GM19452 (cell line): ENCODE measurements at regions not wholly inside any gene's neighbourhood (a gene's known extent, or its start where the extent isn't known, plus 50 kb on each side); places are given as distances from the start of the nearest gene placed in this dataset.

Experiments used
- ATAC-seq: cut with Tn5 transposase; IDR thresholded peaks from one replicate; pipeline ENCODE4 v1.9.1; 2021; ENCODE audit not compliant: unreplicated experiment

- no peak for ATAC-seq
Observed at GRCh38 chr2:52964916-52965530, 802.6 kb upstream of the CHAC2 start.

GRCh38 chr2:52961403-52961802, 806.2 kb upstream of the CHAC2 start:
- ATAC-seq: no peak

GRCh38 chr2:52960881-52961280, 806.7 kb upstream of the CHAC2 start:
- ATAC-seq: no peak

- no peak for ATAC-seq
Observed at GRCh38 chr2:52959801-52960200, 807.8 kb upstream of the CHAC2 start.

- ATAC-seq: no peak
Observed at GRCh38 chr2:52956766-52957165, 810.8 kb upstream of the CHAC2 start.

- no peak for ATAC-seq
Observed at GRCh38 chr2:52956118-52956517, 811.5 kb upstream of the CHAC2 start.

GRCh38 chr2:52955079-52955478, 812.5 kb upstream of the CHAC2 start:
- no peak for ATAC-seq

- ATAC-seq: no peak
Observed at GRCh38 chr2:52940101-52940500, 827.5 kb upstream of the CHAC2 start.

GRCh38 chr2:52939250-52939649, 828.4 kb upstream of the CHAC2 start:
- no peak for ATAC-seq

- no peak for ATAC-seq
Observed at GRCh38 chr2:52936029-52936428, 831.6 kb upstream of the CHAC2 start.

- peak; percentile 22 for ATAC-seq
Observed at GRCh38 chr2:52934920-52935640, 832.5 kb upstream of the CHAC2 start.

GRCh38 chr2:52934323-52934898, 833.2 kb upstream of the CHAC2 start:
- ATAC-seq: peak; percentile 55

- ATAC-seq: no peak
Observed at GRCh38 chr2:52933878-52934277, 833.7 kb upstream of the CHAC2 start.

GRCh38 chr2:52931660-52932059, 835.9 kb upstream of the CHAC2 start:
- ATAC-seq: no peak

GRCh38 chr2:52929412-52929811, 838.2 kb upstream of the CHAC2 start:
- ATAC-seq: no peak

- no peak for ATAC-seq
Observed at GRCh38 chr2:52919673-52920072, 847.9 kb upstream of the CHAC2 start.

GRCh38 chr2:52918551-52918950, 849.1 kb upstream of the CHAC2 start:
- no peak for ATAC-seq

GRCh38 chr2:52916981-52917380, 850.6 kb upstream of the CHAC2 start:
- ATAC-seq: no peak

- no peak for ATAC-seq
Observed at GRCh38 chr2:52904355-52904891, 863.2 kb upstream of the CHAC2 start.

GRCh38 chr2:52897511-52898044, 870.0 kb upstream of the CHAC2 start:
- ATAC-seq: no peak

GRCh38 chr2:52895726-52896340, 871.8 kb upstream of the CHAC2 start:
- no peak for ATAC-seq
